ENCODE measurements at regions not wholly inside any gene's neighbourhood (a gene's known extent, or its start where the extent isn't known, plus 50 kb on each side); places are given as distances from the start of the nearest gene placed in this dataset.

- 57% methylated on average over 16 of the region's 16 CpGs for WGBS (ENCODE audit: missing lambda C conversion rate)
These were observed 79.9 kb upstream of the SYT13 start for GRCh38 chr11:45365961-45366618.

DNA sequence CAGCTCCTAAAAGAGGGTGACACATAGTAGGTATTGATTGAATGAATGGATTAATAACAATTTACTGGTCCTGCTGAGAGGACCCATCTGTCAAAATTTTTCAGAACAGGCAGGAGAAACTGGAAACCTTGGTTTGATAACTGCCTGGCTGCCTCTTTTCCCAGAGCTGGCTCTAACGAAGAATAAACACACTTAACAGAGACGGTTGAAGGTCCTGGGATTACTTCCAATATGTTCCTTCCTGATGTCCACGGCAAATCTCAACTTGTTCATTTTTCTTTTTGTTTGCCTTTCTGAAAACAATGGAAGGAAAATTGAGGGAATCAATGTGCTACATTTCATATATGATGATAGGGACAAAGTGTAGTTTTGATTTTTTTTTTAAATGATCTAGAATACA is 76.5 kb upstream of the SYT13 start:
- POLR2A ChIA-PET = no interaction called here
- Histone ChIP-seq H3K4me1 (no peaks in the 10 kb centered on the region), H3K9me3 (no peaks in the 10 kb centered on the region), H3K4me2 (no peak overlapping the region), H3K27ac (no peak overlapping the region), H3K4me3 (no peak overlapping the region)
- CTCF ChIA-PET = interaction anchor here (2.5 to 5.5 kb wide), 2 partner anchors 9 to 409 kb away, joined by 9 to 39 read pairs; no protein-coding TSS in a partner anchor
- no peak for DNase-seq (ENCODE audit: low read depth in 1 of 2, low spot score in 1 of 2)
- 8% methylated on average over 3 of the region's 3 CpGs for WGBS (ENCODE audit: missing lambda C conversion rate)
- TF ChIP-seq EHMT2 (IDR thresholded peaks at IDR 0.05; ENCODE audit: low read depth) (no peak), PHF8 (IDR thresholded peaks at IDR 0.05; ENCODE audit: borderline replicate concordance, low read depth) (no peak), JUNB (IDR thresholded peaks at IDR 0.05) (no peak)
- ATAC-seq = no peak
- no peak for FAIRE-seq

More at GRCh38 chr11:45365961-45366618, 79.9 kb upstream of the SYT13 start:
- Histone ChIP-seq H3K4me3 (no peak overlapping the region), H3K4me2 (no peak overlapping the region), H3K9me3 (no peaks in the 10 kb centered on the region), H3K27ac (no peak overlapping the region), H3K4me1 (no peaks in the 10 kb centered on the region)
- CTCF ChIA-PET = interaction anchor here (1.2 to 2.2 kb wide), 3 partner anchors 13 to 406 kb away, joined by 3 to 12 read pairs (median 9); no protein-coding TSS in a partner anchor
- DNase-seq (ENCODE audit: low read depth in 1 of 2, low spot score in 1 of 2) = no peak
- POLR2A ChIA-PET = no interaction called here
- ATAC-seq = no peak
- FAIRE-seq = no peak
- TF ChIP-seq ZNF302 (CRISPR knock-in tag; IDR thresholded peaks at IDR 0.05) (no peak), KDM1A (IDR thresholded peaks at IDR 0.05; ENCODE audit: low read depth) (no peak), RCOR1 (IDR thresholded peaks at IDR 0.05; ENCODE audit: low read depth, low read length) (no peak), MAFK (IDR thresholded peaks at IDR 0.05; ENCODE audit: partially characterized antibody) (no peak), RFX5 (IDR thresholded peaks at IDR 0.05) (no peak), ZC3H11A (IDR thresholded peaks at IDR 0.05) (no peak), HOXA7 (CRISPR knock-in tag; IDR thresholded peaks at IDR 0.05) (no peak), BHLHE40 (IDR thresholded peaks at IDR 0.05; ENCODE audit: low read depth, low read length) (no peak), USF2 (IDR thresholded peaks at IDR 0.05) (no peak), BCL3 (IDR thresholded peaks at IDR 0.05) (no peak), EP300 (IDR thresholded peaks at IDR 0.05) (no peak), HOXB13 (CRISPR knock-in tag; IDR thresholded peaks at IDR 0.05; ENCODE audit: low read depth) (no peak), RNF2 (IDR thresholded peaks at IDR 0.05; ENCODE audit: borderline replicate concordance, low read depth) (no peak), SREBF2 (IDR thresholded peaks at IDR 0.05) (no peak), HES2 (IDR thresholded peaks at IDR 0.05) (no peak)
- TF ChIP-seq, protein P1, sequence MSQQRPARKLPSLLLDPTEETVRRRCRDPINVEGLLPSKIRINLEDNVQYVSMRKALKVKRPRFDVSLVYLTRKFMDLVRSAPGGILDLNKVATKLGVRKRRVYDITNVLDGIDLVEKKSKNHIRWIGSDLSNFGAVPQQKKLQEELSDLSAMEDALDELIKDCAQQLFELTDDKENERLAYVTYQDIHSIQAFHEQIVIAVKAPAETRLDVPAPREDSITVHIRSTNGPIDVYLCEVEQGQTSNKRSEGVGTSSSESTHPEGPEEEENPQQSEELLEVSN (IDR thresholded peaks at IDR 0.05; ENCODE audit: borderline replicate concordance, low read depth) = no peak
- TF ChIP-seq, protein P2, sequence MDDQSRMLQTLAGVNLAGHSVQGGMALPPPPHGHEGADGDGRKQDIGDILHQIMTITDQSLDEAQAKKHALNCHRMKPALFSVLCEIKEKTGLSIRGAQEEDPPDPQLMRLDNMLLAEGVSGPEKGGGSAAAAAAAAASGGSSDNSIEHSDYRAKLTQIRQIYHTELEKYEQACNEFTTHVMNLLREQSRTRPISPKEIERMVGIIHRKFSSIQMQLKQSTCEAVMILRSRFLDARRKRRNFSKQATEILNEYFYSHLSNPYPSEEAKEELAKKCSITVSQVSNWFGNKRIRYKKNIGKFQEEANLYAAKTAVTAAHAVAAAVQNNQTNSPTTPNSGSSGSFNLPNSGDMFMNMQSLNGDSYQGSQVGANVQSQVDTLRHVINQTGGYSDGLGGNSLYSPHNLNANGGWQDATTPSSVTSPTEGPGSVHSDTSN (IDR thresholded peaks at IDR 0.05) = no peak
- TF ChIP-seq, protein P3, sequence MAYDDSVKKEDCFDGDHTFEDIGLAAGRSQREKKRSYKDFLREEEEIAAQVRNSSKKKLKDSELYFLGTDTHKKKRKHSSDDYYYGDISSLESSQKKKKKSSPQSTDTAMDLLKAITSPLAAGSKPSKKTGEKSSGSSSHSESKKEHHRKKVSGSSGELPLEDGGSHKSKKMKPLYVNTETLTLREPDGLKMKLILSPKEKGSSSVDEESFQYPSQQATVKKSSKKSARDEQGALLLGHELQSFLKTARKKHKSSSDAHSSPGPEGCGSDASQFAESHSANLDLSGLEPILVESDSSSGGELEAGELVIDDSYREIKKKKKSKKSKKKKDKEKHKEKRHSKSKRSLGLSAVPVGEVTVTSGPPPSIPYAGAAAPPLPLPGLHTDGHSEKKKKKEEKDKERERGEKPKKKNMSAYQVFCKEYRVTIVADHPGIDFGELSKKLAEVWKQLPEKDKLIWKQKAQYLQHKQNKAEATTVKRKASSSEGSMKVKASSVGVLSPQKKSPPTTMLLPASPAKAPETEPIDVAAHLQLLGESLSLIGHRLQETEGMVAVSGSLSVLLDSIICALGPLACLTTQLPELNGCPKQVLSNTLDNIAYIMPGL (CRISPR knock-in tag; IDR thresholded peaks at IDR 0.05; ENCODE audit: borderline replicate concordance) = no peak
- TF ChIP-seq, protein P4, sequence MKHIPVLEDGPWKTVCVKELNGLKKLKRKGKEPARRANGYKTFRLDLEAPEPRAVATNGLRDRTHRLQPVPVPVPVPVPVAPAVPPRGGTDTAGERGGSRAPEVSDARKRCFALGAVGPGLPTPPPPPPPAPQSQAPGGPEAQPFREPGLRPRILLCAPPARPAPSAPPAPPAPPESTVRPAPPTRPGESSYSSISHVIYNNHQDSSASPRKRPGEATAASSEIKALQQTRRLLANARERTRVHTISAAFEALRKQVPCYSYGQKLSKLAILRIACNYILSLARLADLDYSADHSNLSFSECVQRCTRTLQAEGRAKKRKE (CRISPR knock-in tag; IDR thresholded peaks at IDR 0.05; ENCODE audit: low read depth) = no peak
